NB4 (cell line): ENCODE measurements at regions not wholly inside any gene's neighbourhood (a gene's known extent, or its start where the extent isn't known, plus 50 kb on each side); places are given as distances from the start of the nearest gene placed in this dataset.

ENCODE experiments used
- MYC ChIP-seq: IDR thresholded peaks from 2 replicates; pipeline ENCODE4 v1.6.1; 2011; ENCODE audit warnings: low read depth, low read length
- POLR2A ChIP-seq: IDR thresholded peaks from 2 replicates; pipeline ENCODE4 v1.6.1; 2011; ENCODE audit warnings: mild to moderate bottlenecking; ENCODE audit not compliant: insufficient read length; ENCODE audit errors: extremely low read depth
- TF ChIP-seq, protein P1 (sequence below): IDR thresholded peaks from one replicate; pipeline ENCODE4 v1.5.1; 2012; ENCODE audit warnings: low read depth, low read length
- TF ChIP-seq, protein P2 (sequence below): IDR thresholded peaks from 2 replicates; pipeline ENCODE4 v1.6.1; 2011; ENCODE audit warnings: low read depth, low read length

DNA sequence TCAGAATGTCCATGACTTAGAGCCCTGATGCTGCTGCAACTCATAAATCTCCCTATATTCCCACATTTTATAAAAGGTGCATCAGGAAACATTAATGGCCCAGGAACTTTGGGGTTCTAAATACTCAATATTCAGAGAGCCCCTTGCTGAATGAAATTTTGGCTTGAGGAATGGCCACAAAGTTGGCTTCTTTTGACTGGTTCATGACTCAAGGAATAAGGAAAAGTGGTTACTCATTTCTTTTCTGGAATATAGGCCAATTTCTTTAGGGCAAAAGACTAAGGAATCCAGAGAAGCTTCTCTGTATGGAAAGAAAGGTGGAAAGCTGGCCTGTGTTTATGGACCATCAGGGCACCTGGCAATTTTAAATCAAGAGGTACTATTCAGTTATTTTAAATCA lies 308.9 kb upstream of the NT5C1B start:
- TF ChIP-seq, protein P1, sequence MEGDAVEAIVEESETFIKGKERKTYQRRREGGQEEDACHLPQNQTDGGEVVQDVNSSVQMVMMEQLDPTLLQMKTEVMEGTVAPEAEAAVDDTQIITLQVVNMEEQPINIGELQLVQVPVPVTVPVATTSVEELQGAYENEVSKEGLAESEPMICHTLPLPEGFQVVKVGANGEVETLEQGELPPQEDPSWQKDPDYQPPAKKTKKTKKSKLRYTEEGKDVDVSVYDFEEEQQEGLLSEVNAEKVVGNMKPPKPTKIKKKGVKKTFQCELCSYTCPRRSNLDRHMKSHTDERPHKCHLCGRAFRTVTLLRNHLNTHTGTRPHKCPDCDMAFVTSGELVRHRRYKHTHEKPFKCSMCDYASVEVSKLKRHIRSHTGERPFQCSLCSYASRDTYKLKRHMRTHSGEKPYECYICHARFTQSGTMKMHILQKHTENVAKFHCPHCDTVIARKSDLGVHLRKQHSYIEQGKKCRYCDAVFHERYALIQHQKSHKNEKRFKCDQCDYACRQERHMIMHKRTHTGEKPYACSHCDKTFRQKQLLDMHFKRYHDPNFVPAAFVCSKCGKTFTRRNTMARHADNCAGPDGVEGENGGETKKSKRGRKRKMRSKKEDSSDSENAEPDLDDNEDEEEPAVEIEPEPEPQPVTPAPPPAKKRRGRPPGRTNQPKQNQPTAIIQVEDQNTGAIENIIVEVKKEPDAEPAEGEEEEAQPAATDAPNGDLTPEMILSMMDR = no peak
- no peak for TF ChIP-seq POLR2A
- TF ChIP-seq MYC = no peak
- TF ChIP-seq, protein P2, sequence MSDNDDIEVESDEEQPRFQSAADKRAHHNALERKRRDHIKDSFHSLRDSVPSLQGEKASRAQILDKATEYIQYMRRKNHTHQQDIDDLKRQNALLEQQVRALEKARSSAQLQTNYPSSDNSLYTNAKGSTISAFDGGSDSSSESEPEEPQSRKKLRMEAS = no peak
